ENCODE measurements at regions not wholly inside any gene's neighbourhood (a gene's known extent, or its start where the extent isn't known, plus 50 kb on each side); places are given as distances from the start of the nearest gene placed in this dataset.

GRCh38 chr3:181431748-181432147, 280.0 kb upstream of the SOX2 start:
- intact Hi-C loops (cut with micrococcal nuclease; ENCODE audit: unreplicated experiment), result no loop called here
- ChIA-PET POLR2A (no interaction called here), CTCF (no interaction called here)
- Mint-ChIP-seq H3K4me1 (ENCODE audit: low read depth, unreplicated experiment) (no peaks in the 10 kb centered on the region), H3K4me3 (ENCODE audit: unreplicated experiment) (no peak overlapping the region), H3K27me3 (ENCODE audit: insufficient read depth, unreplicated experiment) (peaks cover 12% of the 10 kb centered on the region), H3K36me3 (ENCODE audit: insufficient read depth, unreplicated experiment) (no peaks in the 10 kb centered on the region), H3K27ac (ENCODE audit: unreplicated experiment) (no peak overlapping the region), H3K9me3 (ENCODE audit: unreplicated experiment) (no peaks in the 10 kb centered on the region)
- no peak for TF ChIP-seq CTCF (IDR thresholded peaks at IDR 0.05; ENCODE audit: insufficient read depth in 1 of 2, low read depth in 1 of 2, low read length in 1 of 2, severe bottlenecking in 1 of 2, unreplicated experiment in 1 of 2)
- H3K9me3 ChIP-seq, result no peaks in the 10 kb centered on the region
- H3K36me3 ChIP-seq (ENCODE audit: control insufficient read depth, insufficient read depth, low read length), result no peaks in the 10 kb centered on the region
- BruUV-seq (replicated peaks), result no TSS peak
- no peaks in the 10 kb centered on the region for H3K4me1 ChIP-seq
- no peak for DNase-seq
- no peaks in the 10 kb centered on the region for H3K27me3 ChIP-seq (replicated peaks; ENCODE audit: control insufficient read depth, insufficient read depth, low read length)
- no peak overlapping the region for H3K4me3 ChIP-seq (ENCODE audit: low read depth, low read length)

- Histone ChIP-seq H3K4me3 (ENCODE audit: low read depth, low read length) (no peak overlapping the region), H3K36me3 (ENCODE audit: control insufficient read depth, insufficient read depth, low read length) (no peaks in the 10 kb centered on the region), H3K4me1 (no peaks in the 10 kb centered on the region), H3K27me3 (replicated peaks; ENCODE audit: control insufficient read depth, insufficient read depth, low read length) (no peaks in the 10 kb centered on the region), H3K9me3 (no peaks in the 10 kb centered on the region)
- CTCF ChIA-PET, result no interaction called here
- Mint-ChIP-seq H3K36me3 (ENCODE audit: insufficient read depth, unreplicated experiment) (no peaks in the 10 kb centered on the region), H3K27me3 (ENCODE audit: insufficient read depth, unreplicated experiment) (peaks cover 6% of the 10 kb centered on the region), H3K27ac (ENCODE audit: unreplicated experiment) (no peak overlapping the region), H3K4me1 (ENCODE audit: low read depth, unreplicated experiment) (no peaks in the 10 kb centered on the region), H3K4me3 (ENCODE audit: unreplicated experiment) (no peak overlapping the region), H3K9me3 (ENCODE audit: unreplicated experiment) (no peaks in the 10 kb centered on the region)
- TF ChIP-seq CTCF (IDR thresholded peaks at IDR 0.05; ENCODE audit: insufficient read depth in 1 of 2, low read depth in 1 of 2, low read length in 1 of 2, severe bottlenecking in 1 of 2, unreplicated experiment in 1 of 2), result no peak
- no TSS peak for BruUV-seq (replicated peaks)
- intact Hi-C loops (cut with micrococcal nuclease; ENCODE audit: unreplicated experiment), result no loop called here
- POLR2A ChIA-PET, result no interaction called here
- DNase-seq, result no peak
Observed at GRCh38 chr3:181425074-181425473, 286.7 kb upstream of the SOX2 start.

DNA sequence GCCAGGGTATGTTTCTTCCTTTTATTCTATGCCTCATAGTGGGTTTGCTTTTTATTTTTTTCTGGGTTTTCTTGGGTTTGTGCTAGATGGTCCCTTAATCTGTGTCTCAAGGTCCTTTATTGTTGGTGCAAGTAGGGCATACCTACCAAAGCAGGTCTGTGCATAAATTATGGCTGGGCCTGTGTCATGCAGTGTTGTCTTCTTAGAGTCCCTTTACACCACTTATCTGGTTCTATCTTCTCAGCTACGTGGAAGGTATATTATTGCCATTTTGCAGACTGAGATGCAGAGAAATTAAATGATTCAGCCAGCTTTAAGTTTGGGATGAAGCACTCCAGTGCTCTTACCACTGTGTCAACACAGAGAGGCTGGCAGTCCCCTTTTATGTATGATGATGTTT, 293.5 kb upstream of the SOX2 start:
- no TSS peak for BruUV-seq (replicated peaks)
- Histone ChIP-seq H3K36me3 (ENCODE audit: control insufficient read depth, insufficient read depth, low read length) (no peaks in the 10 kb centered on the region), H3K27me3 (replicated peaks; ENCODE audit: control insufficient read depth, insufficient read depth, low read length) (no peaks in the 10 kb centered on the region), H3K4me1 (no peaks in the 10 kb centered on the region), H3K9me3 (no peaks in the 10 kb centered on the region), H3K4me3 (ENCODE audit: low read depth, low read length) (no peak overlapping the region)
- DNase-seq, result no peak
- no peaks in the 10 kb centered on the region for H3K9me3 Mint-ChIP-seq (ENCODE audit: unreplicated experiment)
- CTCF ChIA-PET, result no interaction called here
- intact Hi-C loops (cut with micrococcal nuclease; ENCODE audit: unreplicated experiment), result no loop called here
- TF ChIP-seq CTCF (IDR thresholded peaks at IDR 0.05; ENCODE audit: insufficient read depth in 1 of 2, low read depth in 1 of 2, low read length in 1 of 2, severe bottlenecking in 1 of 2, unreplicated experiment in 1 of 2), result no peak
- H3K4me1 Mint-ChIP-seq (ENCODE audit: low read depth, unreplicated experiment), result no peaks in the 10 kb centered on the region
- peaks cover 3% of the 10 kb centered on the region for H3K27me3 Mint-ChIP-seq (ENCODE audit: insufficient read depth, unreplicated experiment)
- POLR2A ChIA-PET, result no interaction called here
- H3K36me3 Mint-ChIP-seq (ENCODE audit: insufficient read depth, unreplicated experiment), result no peaks in the 10 kb centered on the region
- no peak overlapping the region for H3K4me3 Mint-ChIP-seq (ENCODE audit: unreplicated experiment)
- H3K27ac Mint-ChIP-seq (ENCODE audit: unreplicated experiment), result no peak overlapping the region

Data from Caco-2 (cell line).